KBM-7 (cell line): ENCODE measurements at regions not wholly inside any gene's neighbourhood (a gene's known extent, or its start where the extent isn't known, plus 50 kb on each side); places are given as distances from the start of the nearest gene placed in this dataset.

Experiments used
- DNase-seq: peaks from one replicate; pipeline ENCODE4 v3.0.0-alpha.2; 2015
- in situ Hi-C: fragments of 300-500 bp; cut with MboI; formaldehyde crosslinking; loops from 2 replicates; pipeline ENCODE4 v1.14.3; 2020; ENCODE audit warnings: low sequenced_read_pairs, low pct_unique_long_range_greater_than_20kb, mixed read lengths

- no peak for DNase-seq
- in situ Hi-C loops, result no loop called here
Measured at GRCh38 chr5:159610966-159611579, 280.8 kb upstream of the IL12B start.

- in situ Hi-C loops, result no loop called here
- no peak for DNase-seq
Measured at GRCh38 chr5:159616952-159617351, 286.7 kb upstream of the IL12B start.

GRCh38 chr5:159619826-159620225 lies 289.5 kb upstream of the IL12B start:
- DNase-seq, result no peak
- in situ Hi-C loops, result no loop called here

- in situ Hi-C loops, result no loop called here
- DNase-seq, result no peak
Measured at GRCh38 chr5:159620853-159621540, 290.7 kb upstream of the IL12B start.

- in situ Hi-C loops, result no loop called here
- DNase-seq, result no peak
Measured at GRCh38 chr5:159628703-159629102, 287.6 kb upstream of the ADRA1B start.

- no peak for DNase-seq
- in situ Hi-C loops, result no loop called here
Measured at GRCh38 chr5:159629158-159629557, 287.1 kb upstream of the ADRA1B start.

GRCh38 chr5:159630545-159630944 lies 285.7 kb upstream of the ADRA1B start:
- in situ Hi-C loops, result no loop called here
- no peak for DNase-seq

GRCh38 chr5:159631001-159631400 lies 285.3 kb upstream of the ADRA1B start:
- in situ Hi-C loops, result no loop called here

GRCh38 chr5:159632866-159633265 lies 283.4 kb upstream of the ADRA1B start:
- in situ Hi-C loops, result no loop called here
- DNase-seq, result no peak

More at GRCh38 chr5:159631001-159631400, 285.3 kb upstream of the ADRA1B start:
- no peak for DNase-seq

GRCh38 chr5:159638481-159638880 lies 277.8 kb upstream of the ADRA1B start:
- DNase-seq, result no peak
- in situ Hi-C loops, result no loop called here

- in situ Hi-C loops, result no loop called here
- no peak for DNase-seq
Measured at GRCh38 chr5:159638954-159639559, 277.2 kb upstream of the ADRA1B start.

- DNase-seq, result no peak
- in situ Hi-C loops, result no loop called here
Measured at GRCh38 chr5:159639590-159639989, 276.7 kb upstream of the ADRA1B start.

GRCh38 chr5:159640446-159640845 lies 275.8 kb upstream of the ADRA1B start:
- no peak for DNase-seq
- in situ Hi-C loops, result no loop called here

GRCh38 chr5:159640921-159641320 lies 275.4 kb upstream of the ADRA1B start:
- DNase-seq, result no peak
- in situ Hi-C loops, result no loop called here

- DNase-seq, result no peak
- in situ Hi-C loops, result no loop called here
Measured at GRCh38 chr5:159641371-159642039, 274.8 kb upstream of the ADRA1B start.

GRCh38 chr5:159642379-159642778 lies 273.9 kb upstream of the ADRA1B start:
- no peak for DNase-seq
- in situ Hi-C loops, result no loop called here

- DNase-seq, result no peak
- in situ Hi-C loops, result no loop called here
Measured at GRCh38 chr5:159644053-159644452, 272.2 kb upstream of the ADRA1B start.

GRCh38 chr5:159645179-159645846 lies 271.0 kb upstream of the ADRA1B start:
- in situ Hi-C loops, result no loop called here
- DNase-seq, result no peak

GRCh38 chr5:159650803-159651202 lies 265.5 kb upstream of the ADRA1B start:
- in situ Hi-C loops, result no loop called here
- no peak for DNase-seq
